ENCODE measurements at regions not wholly inside any gene's neighbourhood (a gene's known extent, or its start where the extent isn't known, plus 50 kb on each side); places are given as distances from the start of the nearest gene placed in this dataset.

- no peaks in the 10 kb centered on the region for H3K27me3 Mint-ChIP-seq (ENCODE audit: insufficient read depth, low read depth, poor library complexity)
- H3K27me3 ChIP-seq (ENCODE audit: insufficient read depth), result no peaks in the 10 kb centered on the region
- no peaks in the 10 kb centered on the region for H4K20me1 ChIP-seq (replicated peaks; ENCODE audit: insufficient read depth)
- H3K9me3 Mint-ChIP-seq, result peaks cover 59% of the 10 kb centered on the region
- H3K36me3 Mint-ChIP-seq (ENCODE audit: low read depth), result peaks cover 24% of the 10 kb centered on the region
- no peak overlapping the region for H3K27ac Mint-ChIP-seq
- H3K4me1 ChIP-seq (ENCODE audit: insufficient read depth), result no peaks in the 10 kb centered on the region
- H3K36me3 ChIP-seq (ENCODE audit: insufficient read depth), result peaks cover 6% of the 10 kb centered on the region; the same call in 1 of the 2 replicates
- H3F3A ChIP-seq (replicated peaks; ENCODE audit: low read depth), result no peaks in the 10 kb centered on the region
- DNase-seq (ENCODE audit: low spot score), result no peak
- no peaks in the 10 kb centered on the region for H3K9me2 ChIP-seq (ENCODE audit: insufficient read depth)
- no peak overlapping the region for H3K4me3 Mint-ChIP-seq
- H3K4me2 ChIP-seq, result no peak overlapping the region
- ATAC-seq, result no peak
- no peaks in the 10 kb centered on the region for H3K4me1 Mint-ChIP-seq
- H3K4me3 ChIP-seq, result no peak overlapping the region
- no peak overlapping the region for H2AFZ ChIP-seq
- TF ChIP-seq REST (IDR thresholded peaks at IDR 0.05; ENCODE audit: unreplicated experiment), result no peak
- H3K79me2 ChIP-seq (replicated peaks; ENCODE audit: insufficient read depth), result no peaks in the 10 kb centered on the region
- H3K27ac ChIP-seq (ENCODE audit: low read depth), result no peak overlapping the region
These were observed 553.5 kb downstream of the TBC1D22A start for GRCh38 chr22:47315862-47316419.

DNA sequence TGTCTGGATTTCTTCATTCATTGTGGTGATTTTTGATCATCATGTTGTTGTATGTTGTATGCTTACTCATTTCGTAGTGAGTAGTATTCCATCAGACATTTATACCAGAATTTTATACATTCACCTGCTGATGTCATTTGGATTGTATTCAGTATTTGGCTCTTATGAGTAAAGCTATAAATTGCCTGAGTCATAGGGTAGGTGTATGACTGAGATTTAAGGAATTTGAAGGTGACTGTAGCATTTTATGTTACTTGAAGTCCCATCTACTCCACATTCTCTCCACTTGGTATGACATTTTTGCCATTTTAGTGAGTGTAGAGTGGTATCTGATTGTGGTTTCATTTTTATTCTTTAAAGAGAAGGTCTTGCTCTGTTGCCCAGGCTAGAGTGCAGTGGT is 548.2 kb downstream of the TBC1D22A start:
- no peak for DNase-seq (ENCODE audit: low spot score)
- no peak overlapping the region for H3K27ac ChIP-seq (ENCODE audit: low read depth)
- H3K4me1 Mint-ChIP-seq, result no peaks in the 10 kb centered on the region
- H3K4me3 Mint-ChIP-seq, result no peak overlapping the region
- H3K4me2 ChIP-seq, result no peak overlapping the region
- H4K20me1 ChIP-seq (replicated peaks; ENCODE audit: insufficient read depth), result no peaks in the 10 kb centered on the region
- H3K27ac Mint-ChIP-seq, result no peak overlapping the region
- no peaks in the 10 kb centered on the region for H3F3A ChIP-seq (replicated peaks; ENCODE audit: low read depth)
- H3K27me3 Mint-ChIP-seq (ENCODE audit: insufficient read depth, low read depth, poor library complexity), result peaks cover 4% of the 10 kb centered on the region
- H2AFZ ChIP-seq, result no peak overlapping the region
- no peaks in the 10 kb centered on the region for H3K27me3 ChIP-seq (ENCODE audit: insufficient read depth)
- TF ChIP-seq ZNF114 (CRISPR knock-in tag; IDR thresholded peaks at IDR 0.05), result no peak
- TF ChIP-seq NANOG (IDR thresholded peaks at IDR 0.05; ENCODE audit: borderline replicate concordance), result no peak
- no peak for TF ChIP-seq EZH2phosphoT487 (IDR thresholded peaks at IDR 0.05; ENCODE audit: unreplicated experiment)
- no peak for TF ChIP-seq POLR2AphosphoS5 (IDR thresholded peaks at IDR 0.05; ENCODE audit: low read depth)
- no peak for TF ChIP-seq JUNB (IDR thresholded peaks at IDR 0.05; ENCODE audit: unreplicated experiment)
- ATAC-seq, result no peak
- H3K36me3 ChIP-seq (ENCODE audit: insufficient read depth), result no peaks in the 10 kb centered on the region; the same call in none of the 2 replicates
- peaks cover 32% of the 10 kb centered on the region for H3K36me3 Mint-ChIP-seq (ENCODE audit: low read depth)
- no peak overlapping the region for H3K4me3 ChIP-seq
- peaks cover 93% of the 10 kb centered on the region for H3K9me3 Mint-ChIP-seq
- H3K9me2 ChIP-seq (ENCODE audit: insufficient read depth), result no peaks in the 10 kb centered on the region
- H3K4me1 ChIP-seq (ENCODE audit: insufficient read depth), result no peaks in the 10 kb centered on the region
- H3K79me2 ChIP-seq (replicated peaks; ENCODE audit: insufficient read depth), result no peaks in the 10 kb centered on the region

GRCh38 chr22:47309946-47310345 is 547.5 kb downstream of the TBC1D22A start:
- H3F3A ChIP-seq (replicated peaks; ENCODE audit: low read depth), result no peaks in the 10 kb centered on the region
- H3K27me3 Mint-ChIP-seq (ENCODE audit: insufficient read depth, low read depth, poor library complexity), result peaks cover 4% of the 10 kb centered on the region
- H3K79me2 ChIP-seq (replicated peaks; ENCODE audit: insufficient read depth), result no peaks in the 10 kb centered on the region
- no peaks in the 10 kb centered on the region for H3K9me2 ChIP-seq (ENCODE audit: insufficient read depth)
- peaks cover 93% of the 10 kb centered on the region for H3K9me3 Mint-ChIP-seq
- H3K27ac Mint-ChIP-seq, result no peak overlapping the region
- H3K27ac ChIP-seq (ENCODE audit: low read depth), result no peak overlapping the region
- no peak overlapping the region for H3K4me3 Mint-ChIP-seq
- H3K4me2 ChIP-seq, result no peak overlapping the region
- no peaks in the 10 kb centered on the region; the same call in 1 of the 2 replicates for H3K36me3 ChIP-seq (ENCODE audit: insufficient read depth)
- peaks cover 28% of the 10 kb centered on the region for H3K36me3 Mint-ChIP-seq (ENCODE audit: low read depth)
- no peak for ATAC-seq
- no peak overlapping the region for H3K4me3 ChIP-seq
- H3K4me1 ChIP-seq (ENCODE audit: insufficient read depth), result no peaks in the 10 kb centered on the region
- no peaks in the 10 kb centered on the region for H4K20me1 ChIP-seq (replicated peaks; ENCODE audit: insufficient read depth)
- H2AFZ ChIP-seq, result no peak overlapping the region
- no peak for DNase-seq (ENCODE audit: low spot score)
- no peaks in the 10 kb centered on the region for H3K4me1 Mint-ChIP-seq
- no peaks in the 10 kb centered on the region for H3K27me3 ChIP-seq (ENCODE audit: insufficient read depth)
- TF ChIP-seq EZH2phosphoT487 (IDR thresholded peaks at IDR 0.05; ENCODE audit: unreplicated experiment) (no peak), CREB1 (CRISPR knock-in tag; IDR thresholded peaks at IDR 0.05; ENCODE audit: low read depth) (no peak), EZH2 (IDR thresholded peaks at IDR 0.05; ENCODE audit: low read depth, unreplicated experiment) (no peak), POLR2AphosphoS5 (IDR thresholded peaks at IDR 0.05; ENCODE audit: low read depth) (no peak), NANOG (IDR thresholded peaks at IDR 0.05; ENCODE audit: borderline replicate concordance) (no peak), JUNB (IDR thresholded peaks at IDR 0.05; ENCODE audit: unreplicated experiment) (no peak)

Data from GM23338 (cell line).